ENCODE measurements at regions not wholly inside any gene's neighbourhood (a gene's known extent, or its start where the extent isn't known, plus 50 kb on each side); places are given as distances from the start of the nearest gene placed in this dataset.

- no peak overlapping the region for H2BK12ac ChIP-seq (ENCODE audit: insufficient read length, low read depth, low read length)
- no peaks in the 10 kb centered on the region for H3K27me3 ChIP-seq (ENCODE audit: insufficient read depth, low read length)
- H4K5ac ChIP-seq (ENCODE audit: insufficient read length, low read depth, low read length) = no peak overlapping the region
- H4K20me1 ChIP-seq (ENCODE audit: control insufficient read depth, insufficient read depth, insufficient read length) = no peaks in the 10 kb centered on the region
- no peaks in the 10 kb centered on the region for H3K79me1 ChIP-seq (ENCODE audit: insufficient read depth, low read depth, low read length, poor library complexity, severe bottlenecking)
- H2BK120ac ChIP-seq (ENCODE audit: low read depth, low read length, poor library complexity, severe bottlenecking) = no peak overlapping the region
- H4K91ac ChIP-seq (ENCODE audit: insufficient read length, low read depth, low read length) = no peak overlapping the region
- H3K4me1 ChIP-seq (ENCODE audit: insufficient read depth, low read length) = no peaks in the 10 kb centered on the region
- Mint-ChIP-seq H3K27me3 (ENCODE audit: low read depth) (peaks cover 7% of the 10 kb centered on the region), H3K36me3 (ENCODE audit: insufficient read depth in 1 of 3, low read depth in 3 of 3) (no peaks in the 10 kb centered on the region), H3K4me3 (no peak overlapping the region), H3K9me3 (no peaks in the 10 kb centered on the region), H3K27ac (no peak overlapping the region), H3K4me1 (peaks cover 5 to 8% of the 10 kb centered on the region in 2 experiments; a peak in 3 of 4 replicates)
- no peak overlapping the region for H3K14ac ChIP-seq (ENCODE audit: insufficient read depth, low read length)
- no peak overlapping the region for H2BK15ac ChIP-seq (ENCODE audit: low read depth, low read length)
- no peaks in the 10 kb centered on the region for H3K23me2 ChIP-seq (ENCODE audit: insufficient read length, low read depth, low read length, poor library complexity, severe bottlenecking)
- H3K4me2 ChIP-seq (ENCODE audit: insufficient read depth, insufficient read length, low read length) = no peak overlapping the region
- H3K23ac ChIP-seq (ENCODE audit: insufficient read length, low read depth, low read length) = no peak overlapping the region
- H2AK5ac ChIP-seq (ENCODE audit: insufficient read length, low read length) = no peak overlapping the region
- no peak for TF ChIP-seq CTCF (conservative IDR thresholded peaks at IDR 0.05)
- no peak overlapping the region for H4K8ac ChIP-seq (replicated peaks; ENCODE audit: insufficient read length, low read depth, low read length)
- no peak overlapping the region for H3K18ac ChIP-seq (ENCODE audit: insufficient read length, low read depth, low read length)
- no peak overlapping the region for H3K4ac ChIP-seq (ENCODE audit: low read depth, low read length)
- no peaks in the 10 kb centered on the region for H3K9me3 ChIP-seq (ENCODE audit: control insufficient read depth, low read depth, low read length)
- no CpG with 5 or more reads among the region's 1 CpG for WGBS (ENCODE audit: extremely low coverage, insufficient read length, low lambda C conversion rate)
- H3T11ph ChIP-seq (ENCODE audit: low read length) = no peak overlapping the region
- no peak overlapping the region for H3K27ac ChIP-seq (ENCODE audit: insufficient read length, low read depth, low read length)
- no peak overlapping the region for H3K9ac ChIP-seq (ENCODE audit: extremely low read depth, insufficient read length, low read length)
- H2BK20ac ChIP-seq (ENCODE audit: low read depth, low read length, poor library complexity, severe bottlenecking) = no peak overlapping the region
- H3K56ac ChIP-seq (ENCODE audit: insufficient read length, low read depth, low read length) = no peak overlapping the region
- DNase-seq = no peak
- no peaks in the 10 kb centered on the region for H3K79me2 ChIP-seq (ENCODE audit: insufficient read depth, low read length)
- H2AFZ ChIP-seq (ENCODE audit: low read length) = no peak overlapping the region
- no peak overlapping the region for H2BK5ac ChIP-seq (ENCODE audit: insufficient read length, low read length)
Observed at GRCh38 chr12:107247650-107248049, 154.3 kb upstream of the CRY1 start.

Data from H9 (cell line).